HG02938 (cell line): ENCODE measurements at regions not wholly inside any gene's neighbourhood (a gene's known extent, or its start where the extent isn't known, plus 50 kb on each side); places are given as distances from the start of the nearest gene placed in this dataset.

Source experiments
- ATAC-seq: cut with Tn5 transposase; IDR thresholded peaks from one replicate; pipeline ENCODE4 v1.9.1; 2021; ENCODE audit warnings: mild to moderate bottlenecking, moderate library complexity; ENCODE audit not compliant: unreplicated experiment

DNA sequence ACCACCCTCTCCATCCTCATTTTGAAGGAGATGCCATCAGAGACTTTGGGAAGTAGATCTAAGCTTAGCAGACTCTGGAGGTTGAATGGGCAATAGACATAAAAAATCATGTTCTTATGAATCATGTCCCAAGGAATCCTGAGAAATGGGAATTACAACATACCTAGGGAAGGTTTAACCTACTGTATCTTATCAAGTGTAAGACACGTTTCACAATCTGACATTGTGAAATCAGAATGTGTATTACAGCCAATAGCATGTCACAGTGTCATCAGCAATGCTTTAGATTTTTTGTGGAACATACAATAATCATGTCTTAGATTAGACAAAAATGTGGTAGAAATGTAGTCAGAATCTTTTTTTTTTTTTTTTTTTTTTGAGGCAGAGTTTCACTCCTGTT, 332.4 kb upstream of the TLE3 start:
- no peak for ATAC-seq

DNA sequence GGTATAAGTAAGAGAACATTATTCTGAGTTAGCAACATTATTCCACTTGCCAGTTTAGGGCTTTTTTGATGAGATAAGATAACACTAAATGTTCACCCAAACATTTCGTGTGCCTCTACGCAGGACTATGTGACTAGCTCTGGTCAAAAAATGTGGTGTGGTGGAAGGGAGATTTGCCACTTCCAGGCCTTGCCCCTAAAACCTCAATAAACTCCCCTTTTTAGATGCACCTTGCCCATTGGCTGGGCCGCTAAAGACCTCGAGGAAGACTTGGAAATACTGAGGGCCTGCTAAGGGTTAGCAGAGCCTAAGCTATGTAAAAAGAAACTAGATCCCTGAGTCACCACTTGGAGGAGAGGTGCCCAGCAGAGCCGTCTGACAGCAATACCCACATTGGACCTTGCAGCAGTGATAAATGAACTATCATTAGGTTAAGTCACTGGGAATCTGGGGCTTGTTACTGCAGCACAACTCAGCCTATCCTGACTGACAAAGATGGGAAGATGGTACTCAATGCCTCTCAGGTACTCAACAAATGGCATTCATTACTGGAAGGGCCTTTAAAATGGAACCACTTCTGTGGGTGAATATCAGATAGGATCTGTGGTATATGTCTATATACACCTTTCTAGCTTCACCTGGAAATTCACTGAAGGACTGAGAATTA, 331.5 kb upstream of the TLE3 start:
- ATAC-seq = no peak

DNA sequence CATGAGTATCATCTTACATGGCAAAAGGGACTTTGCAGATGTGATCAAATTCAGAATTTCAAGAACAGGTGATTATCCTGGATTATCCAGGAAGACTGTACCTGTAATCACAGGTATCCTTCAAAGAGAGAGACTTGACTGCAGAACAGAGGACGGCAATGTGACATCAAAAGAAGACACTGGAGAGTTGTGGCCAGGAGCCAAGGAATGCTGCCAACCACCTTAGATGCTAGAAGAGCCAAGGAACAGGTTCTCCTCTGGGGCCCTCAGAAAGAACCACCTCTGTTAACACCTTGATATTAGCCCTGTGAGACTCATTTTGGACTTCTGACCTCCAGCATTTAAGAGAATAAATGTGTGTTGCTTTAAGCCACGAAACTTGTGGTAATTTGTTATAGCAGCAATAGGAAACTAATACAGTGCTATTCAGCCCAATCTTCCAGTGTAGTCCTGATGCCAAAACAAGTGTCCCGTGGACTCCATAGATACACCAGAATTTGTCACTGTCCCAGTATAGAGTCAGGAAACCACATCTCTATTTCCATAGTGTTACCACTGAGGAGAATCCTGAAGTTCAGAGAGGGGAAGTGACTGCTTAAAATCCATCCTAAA, 330.6 kb upstream of the TLE3 start:
- ATAC-seq = no peak

DNA sequence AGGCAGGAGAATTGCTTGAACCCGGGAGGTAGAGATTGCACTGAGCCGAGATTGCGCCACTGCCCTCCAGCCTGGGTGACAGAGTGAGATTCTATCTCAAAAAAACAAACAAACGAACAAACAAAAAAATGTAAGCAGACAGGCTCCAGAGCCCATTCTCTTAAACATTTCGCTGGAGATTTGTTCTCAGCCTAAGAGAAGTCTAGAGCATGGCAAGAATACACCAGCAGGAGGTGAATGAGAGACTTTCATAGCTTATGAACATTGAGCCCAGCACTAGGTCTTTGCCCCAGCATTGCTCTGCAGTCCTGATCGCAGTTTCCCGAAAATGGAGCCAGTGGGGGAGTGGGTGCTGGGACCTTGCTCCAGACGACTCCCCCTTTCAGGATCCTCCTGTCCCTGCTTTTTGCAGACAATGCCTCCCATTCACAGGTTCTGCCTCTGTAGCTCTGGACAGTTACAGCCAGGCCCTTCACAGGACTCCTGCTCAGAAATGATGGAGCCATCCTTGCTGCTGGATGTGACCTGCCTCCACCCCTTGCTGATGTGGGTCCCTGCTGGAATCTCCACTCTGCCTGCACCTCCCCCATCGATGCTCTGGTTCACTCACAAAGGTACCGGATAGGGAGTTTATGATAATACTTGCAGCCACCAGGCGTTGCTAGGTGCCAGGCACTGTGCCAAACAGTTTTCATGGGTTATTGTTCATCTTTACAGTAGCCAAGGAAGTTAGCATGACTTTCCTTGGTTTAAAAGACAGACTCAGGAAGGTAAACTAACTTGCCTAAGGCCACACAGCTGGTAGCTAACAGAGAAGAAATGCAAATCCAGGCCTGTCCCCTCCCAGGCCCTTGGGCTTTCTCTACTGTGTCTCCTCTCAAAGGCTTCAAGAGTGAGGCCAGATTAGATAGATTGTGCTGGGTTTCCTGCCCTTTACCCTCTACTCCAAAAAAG, 329.7 kb upstream of the TLE3 start:
- no peak for ATAC-seq

DNA sequence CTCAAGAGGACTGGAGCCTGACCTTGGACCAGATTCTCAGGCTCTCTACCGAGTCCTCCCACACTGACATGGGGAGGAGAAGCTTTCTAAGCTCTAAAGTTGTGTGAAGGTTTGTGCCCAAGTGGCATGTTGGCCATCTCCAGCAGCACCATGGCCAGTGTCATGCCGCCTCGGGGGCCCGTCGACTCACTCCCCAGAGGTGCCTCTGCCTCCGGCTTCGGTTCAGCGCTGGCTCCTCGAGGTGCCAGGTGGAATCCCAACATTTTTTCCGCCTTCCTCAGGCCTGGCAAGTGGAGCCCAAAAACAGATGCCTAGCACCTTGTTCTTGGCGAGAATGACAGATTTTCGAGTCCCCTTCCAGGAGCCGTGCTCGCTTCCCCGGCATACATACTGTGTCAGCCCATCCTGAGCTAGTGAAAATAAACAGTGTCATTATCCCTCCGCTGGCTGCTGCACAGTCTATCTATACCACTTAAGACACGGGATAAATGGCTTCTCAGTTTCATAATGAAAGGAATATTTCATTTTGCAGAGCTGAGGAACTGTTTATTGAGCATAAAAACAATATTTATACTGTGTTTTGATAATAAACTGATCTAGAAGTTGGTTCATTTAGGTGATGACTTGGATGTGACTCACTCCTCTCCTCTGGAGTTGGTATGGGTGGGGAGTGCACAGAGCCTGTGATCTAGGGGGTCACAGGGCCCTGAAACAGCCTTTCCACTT, 328.5 kb upstream of the TLE3 start:
- ATAC-seq = no peak

DNA sequence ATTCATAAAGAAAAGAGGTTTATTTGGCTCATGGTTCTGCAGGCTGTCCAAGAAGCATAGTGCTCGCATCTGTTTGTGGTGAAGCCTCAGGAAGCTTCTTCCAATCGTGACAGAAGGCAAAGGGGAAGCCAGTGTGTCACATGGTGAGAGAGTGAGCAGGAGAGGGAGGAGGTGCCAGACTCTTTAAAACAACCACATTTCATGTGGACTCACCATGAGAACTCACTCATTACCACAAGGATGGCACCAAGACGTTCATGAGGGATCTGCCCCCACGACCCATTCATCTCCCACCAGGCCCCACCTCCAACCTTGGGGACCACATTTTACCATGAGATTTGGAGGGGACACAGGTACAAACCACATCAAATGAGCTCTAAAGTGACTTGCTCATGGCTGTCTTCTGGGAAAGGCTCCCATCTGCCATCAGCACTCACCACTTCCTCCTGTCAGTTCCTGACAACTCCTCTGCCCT, 327.3 kb upstream of the TLE3 start:
- ATAC-seq = no peak

DNA sequence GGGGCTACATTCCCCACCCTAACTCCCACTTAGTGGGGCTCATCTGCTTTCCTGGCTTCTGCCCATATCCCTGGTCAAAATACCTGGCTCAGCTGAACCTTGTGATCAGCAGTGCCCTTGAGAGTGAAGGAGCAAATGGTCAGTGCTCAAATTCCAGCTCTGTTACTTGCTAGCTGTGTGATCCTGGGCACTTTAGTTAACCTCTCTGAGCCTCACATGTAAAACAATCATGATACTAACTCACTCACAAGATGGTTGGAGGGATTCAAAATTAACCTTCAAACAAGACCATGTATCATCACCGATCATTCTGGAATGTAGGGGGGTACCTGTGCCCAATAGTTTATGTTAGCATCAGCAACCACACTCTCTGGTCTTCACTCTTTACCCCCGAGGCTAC, 325.6 kb upstream of the TLE3 start:
- no peak for ATAC-seq

DNA sequence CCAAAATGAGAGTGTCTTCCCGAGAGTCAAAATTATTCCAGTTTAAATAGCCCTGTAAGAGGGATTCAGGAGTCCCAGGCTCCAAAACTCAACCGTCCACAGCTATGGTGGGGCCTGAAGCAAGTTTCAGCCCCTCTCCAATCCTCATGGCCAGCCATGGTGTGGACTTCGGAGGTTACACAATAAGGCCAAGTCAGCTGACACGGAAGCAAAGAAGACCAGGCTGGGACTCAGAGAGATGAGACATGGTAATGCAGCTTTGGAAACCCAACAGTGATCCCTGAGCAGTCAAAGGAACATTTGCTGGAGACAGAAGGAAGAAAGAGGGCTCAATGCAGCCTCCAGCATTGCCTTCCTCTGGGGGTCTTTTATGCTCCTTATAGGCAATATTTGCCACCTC, 324.6 kb upstream of the TLE3 start:
- no peak for ATAC-seq

DNA sequence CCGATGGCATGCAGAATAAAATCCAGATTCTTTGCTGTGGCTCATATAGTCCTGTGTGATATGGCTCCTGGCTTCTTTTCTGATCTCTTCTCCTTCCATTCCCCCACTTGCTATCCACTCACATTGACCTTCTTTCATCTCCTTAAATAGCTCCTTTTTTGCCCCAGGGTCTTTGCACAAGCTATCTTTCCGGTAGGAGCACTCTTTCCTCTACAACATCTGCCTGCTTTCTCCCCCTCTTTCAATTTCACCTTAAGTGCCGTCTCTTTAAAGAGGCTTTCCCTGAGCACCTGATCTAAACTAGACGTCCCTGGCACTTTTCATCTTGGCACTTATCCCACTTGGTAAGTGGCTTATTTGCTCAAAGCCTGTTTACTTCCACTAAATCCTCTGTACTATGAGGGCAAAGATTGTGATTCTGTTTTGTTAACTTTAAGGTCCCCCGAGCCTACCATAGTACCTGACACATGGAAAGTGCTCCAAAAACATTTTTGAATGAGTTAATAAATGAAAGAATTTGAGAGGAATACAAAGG, 323.3 kb upstream of the TLE3 start:
- ATAC-seq = no peak

DNA sequence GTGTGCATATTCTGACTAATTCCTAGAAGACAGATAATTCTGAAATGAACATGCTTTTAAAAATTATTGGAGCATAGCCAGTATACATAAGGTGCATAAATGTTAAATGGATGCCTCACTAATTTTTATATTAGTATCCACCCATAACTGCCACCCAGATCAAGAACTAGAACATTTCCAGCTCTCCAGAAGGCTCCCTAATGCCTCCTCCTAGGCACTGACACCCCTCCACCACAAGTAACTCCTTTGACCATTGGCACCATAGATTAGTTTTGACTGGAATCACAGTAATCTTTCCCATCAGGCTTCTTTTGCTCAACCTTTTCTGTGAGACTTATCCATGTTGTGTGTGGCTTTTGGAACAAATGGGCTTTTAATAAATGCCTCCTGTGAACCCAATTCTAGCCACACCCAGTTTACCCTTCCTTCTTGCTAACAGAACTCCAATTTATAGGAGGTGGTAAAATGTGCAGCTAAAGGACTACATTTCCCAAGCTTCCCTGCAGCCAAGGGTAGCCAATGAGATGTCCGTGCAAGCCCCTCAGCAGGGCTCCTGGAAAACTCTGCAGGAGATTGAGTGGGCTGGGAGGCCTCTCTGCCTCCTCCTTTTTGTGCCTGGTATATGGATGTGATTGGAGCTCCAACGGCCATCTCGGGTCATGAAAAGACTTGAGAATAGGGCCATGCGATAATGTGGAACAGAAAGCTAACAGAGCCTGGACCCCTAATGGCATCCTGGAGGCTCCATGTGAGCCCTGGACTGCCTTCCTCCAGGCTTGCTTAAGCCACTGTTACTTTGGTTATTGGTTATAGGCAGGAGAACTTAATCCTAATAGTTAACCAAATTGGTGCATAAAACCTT, 322.6 kb upstream of the TLE3 start:
- no peak for ATAC-seq

DNA sequence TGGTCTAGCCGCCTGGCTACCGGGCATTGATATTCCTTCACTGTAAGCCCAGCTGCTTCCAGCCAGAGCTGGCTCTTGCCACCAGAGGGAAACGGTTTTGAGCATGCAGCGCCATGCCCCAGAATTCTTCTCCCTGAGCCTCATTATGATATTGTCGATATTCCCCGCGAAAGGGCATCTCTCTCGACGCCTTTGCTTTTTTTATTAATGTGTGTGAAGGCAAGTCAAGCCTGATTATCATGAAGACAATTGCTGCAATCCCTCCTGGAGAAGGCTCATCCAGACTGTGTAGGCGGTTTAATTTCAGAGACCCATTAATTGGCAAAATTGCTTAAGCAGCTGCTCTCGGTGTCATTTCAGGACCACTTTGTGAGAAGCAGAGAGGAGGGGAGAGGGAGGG, 321.2 kb upstream of the TLE3 start:
- no peak for ATAC-seq

DNA sequence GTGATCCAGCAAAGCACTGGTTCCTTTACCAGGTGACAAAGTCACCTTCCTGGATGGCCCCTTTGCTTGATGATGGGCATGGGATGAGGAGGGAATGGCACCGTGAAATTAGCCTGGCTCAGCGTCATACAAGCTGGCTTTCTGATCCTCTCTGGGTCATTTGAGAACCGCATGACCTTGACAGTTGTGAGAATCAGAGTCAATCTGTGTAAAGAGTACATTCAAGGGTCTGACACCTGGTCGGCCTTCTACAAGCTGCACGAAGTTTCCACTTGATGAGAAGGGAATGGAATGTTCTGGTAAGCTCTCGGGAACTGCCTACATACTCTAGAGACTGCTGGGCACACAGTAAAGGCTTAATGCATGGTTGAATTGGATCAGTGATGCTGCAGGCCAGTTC, 319.8 kb upstream of the TLE3 start:
- no peak for ATAC-seq

DNA sequence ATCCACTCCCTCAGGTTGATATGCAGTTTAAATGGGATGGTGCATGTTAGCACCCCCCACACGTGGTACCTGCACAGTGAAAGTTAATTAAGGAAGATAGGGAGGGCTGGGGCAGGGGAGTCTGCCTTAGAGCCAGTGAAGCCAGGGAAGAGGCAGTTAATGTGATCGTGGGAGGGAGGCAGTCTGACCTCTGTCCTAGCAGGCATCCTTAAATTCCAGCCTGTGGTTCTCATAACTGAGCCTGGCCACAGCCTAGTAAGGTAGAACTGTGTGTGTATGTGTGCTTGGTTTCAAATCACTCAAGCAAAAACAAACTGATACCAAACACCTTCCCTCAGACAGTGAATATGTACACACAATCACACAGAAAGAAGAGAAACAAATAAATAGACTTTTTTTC, 319.1 kb upstream of the TLE3 start:
- no peak for ATAC-seq

DNA sequence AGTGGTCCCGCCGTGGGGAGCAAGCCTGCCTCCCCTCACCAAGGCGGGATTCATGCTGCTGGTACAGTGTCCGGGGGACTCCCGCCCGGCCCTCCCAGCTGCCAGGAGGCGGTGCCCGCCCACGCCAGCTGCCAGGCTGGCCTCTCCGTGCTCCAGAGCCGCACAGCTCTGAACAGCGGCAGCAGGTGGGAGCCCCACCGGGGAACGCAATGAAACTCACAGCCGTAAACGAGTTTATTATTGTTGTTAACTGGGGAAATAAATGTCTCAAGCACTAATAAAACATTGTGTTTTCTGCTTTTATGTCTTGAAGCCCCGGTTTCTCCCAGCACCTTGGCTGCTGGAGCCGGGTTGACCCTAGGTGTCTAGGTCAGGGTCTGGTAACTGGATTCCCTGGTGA, 317.7 kb upstream of the TLE3 start:
- ATAC-seq = no peak

DNA sequence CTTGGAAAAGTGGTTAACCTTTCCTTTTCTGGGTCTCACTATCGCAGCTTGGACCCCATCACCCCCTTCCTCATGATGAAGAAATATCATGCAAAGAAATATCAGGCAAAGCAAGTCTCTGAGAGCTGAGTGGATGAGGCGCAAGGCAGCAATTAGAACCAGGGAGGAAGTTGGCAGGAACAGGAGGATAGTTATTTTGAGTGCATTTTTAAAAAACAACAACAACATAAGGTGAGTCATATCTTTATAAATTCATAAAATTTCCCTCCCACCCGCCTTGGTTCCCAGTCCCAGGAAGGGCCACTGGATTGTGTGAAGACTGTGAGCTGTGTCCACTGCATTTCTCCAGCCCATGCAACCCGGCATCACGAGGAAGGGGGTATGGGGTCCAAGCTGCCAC, 316.9 kb upstream of the TLE3 start:
- no peak for ATAC-seq

DNA sequence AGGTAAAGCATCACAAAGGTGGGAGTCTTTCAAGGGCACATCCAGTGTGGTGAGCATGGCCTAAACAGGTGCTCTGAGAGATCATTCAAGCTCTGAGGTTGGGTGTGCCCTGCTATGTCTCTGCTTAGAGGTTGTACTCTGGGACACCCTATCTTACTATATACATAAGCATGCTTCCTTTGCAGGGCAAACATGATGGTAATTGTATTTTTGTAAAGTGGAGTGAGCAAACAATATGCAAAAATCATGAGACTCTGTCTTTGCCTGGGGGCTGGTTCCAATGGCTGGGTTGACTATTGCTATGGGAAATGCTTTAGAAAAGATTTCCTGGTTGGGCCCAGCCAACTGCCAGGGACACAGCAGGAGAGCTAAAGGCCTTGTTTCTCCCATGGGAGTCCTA, 315.1 kb upstream of the TLE3 start:
- no peak for ATAC-seq

DNA sequence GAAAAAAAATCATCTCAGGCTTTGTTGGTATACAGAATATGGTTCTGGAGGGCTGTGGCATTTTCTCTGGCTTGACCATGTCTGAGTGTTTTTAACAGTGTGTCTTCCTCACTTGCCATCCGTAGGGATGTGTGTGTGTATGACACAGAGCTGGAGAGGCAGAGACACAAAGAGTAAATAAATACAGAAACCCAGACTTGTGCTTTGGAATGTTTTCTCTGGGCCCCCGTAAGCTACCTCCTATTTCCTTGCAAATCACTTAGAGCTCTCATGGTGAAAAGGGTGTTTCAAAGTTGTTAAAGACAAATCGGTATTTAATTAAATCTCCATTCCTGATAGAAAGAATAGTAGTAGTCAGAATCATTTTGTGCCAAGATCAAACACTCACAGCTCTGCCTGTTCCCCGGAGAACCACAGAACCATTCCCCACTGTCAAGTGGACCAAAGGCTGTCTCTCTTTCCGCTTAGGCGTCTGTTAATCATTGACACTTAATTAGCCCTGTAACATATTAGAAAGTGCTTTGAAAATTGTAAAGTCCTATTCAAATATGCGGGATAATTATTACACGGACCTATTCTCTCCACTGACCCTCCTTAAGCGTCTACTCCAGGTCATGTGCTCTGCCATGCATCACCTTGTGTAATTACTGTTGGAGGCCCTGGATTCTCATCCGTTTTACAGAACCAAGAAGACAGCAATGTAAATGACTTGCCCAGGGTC, 313.6 kb upstream of the TLE3 start:
- no peak for ATAC-seq

DNA sequence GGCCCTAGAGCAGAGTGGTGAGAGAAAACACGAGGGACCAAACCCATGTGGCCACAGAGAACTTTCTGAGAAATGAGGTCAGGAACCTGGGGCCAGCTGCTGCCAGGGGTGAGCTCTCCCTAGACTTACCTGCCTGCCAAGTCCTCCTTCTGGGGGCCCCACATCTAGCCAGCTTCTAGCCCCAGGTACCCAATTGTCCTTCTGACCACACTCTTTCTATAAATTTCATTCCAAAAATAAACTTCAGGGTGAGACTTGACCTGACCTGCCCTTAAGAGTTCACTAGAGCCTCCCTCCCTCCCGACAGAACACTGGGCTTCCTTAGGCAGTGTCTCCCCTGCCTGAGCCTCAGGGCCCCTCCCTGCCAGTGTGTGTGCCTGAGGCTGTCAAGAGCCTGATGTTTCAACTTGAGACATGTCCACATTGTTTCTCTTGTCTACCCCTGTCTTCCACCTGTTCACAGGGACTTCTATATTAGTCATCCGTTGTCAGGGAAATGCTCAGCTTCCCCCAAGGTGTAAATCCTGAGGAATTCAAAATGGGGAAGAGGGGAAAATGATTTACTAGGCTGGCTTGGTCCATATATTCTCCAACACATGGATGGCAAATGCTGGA, 312.8 kb upstream of the TLE3 start:
- no peak for ATAC-seq

DNA sequence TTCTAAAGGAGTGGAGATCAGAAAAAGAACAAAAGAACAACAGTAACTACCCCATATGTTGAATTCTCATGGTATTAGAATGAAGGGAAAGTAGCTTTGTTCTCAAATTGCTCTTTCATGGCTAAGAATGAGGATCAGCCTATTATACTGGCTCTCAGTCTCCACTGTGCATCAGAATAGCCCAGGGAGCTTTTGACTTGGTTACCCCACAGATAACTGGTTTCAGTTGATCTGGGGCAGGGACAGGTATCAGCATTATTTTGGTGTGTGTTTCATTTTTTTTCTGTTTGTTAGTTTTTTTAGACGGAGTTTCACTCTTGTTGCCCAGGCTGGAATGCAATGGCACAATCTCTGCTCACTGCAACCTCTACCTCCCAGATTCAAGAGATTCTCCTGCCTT, 311.7 kb upstream of the TLE3 start:
- no peak for ATAC-seq
